IMR-90 (cell line): ENCODE measurements at regions not wholly inside any gene's neighbourhood (a gene's known extent, or its start where the extent isn't known, plus 50 kb on each side); places are given as distances from the start of the nearest gene placed in this dataset.

ENCODE experiments used
- ATAC-seq: fragments of 200-7000 bp; cut with Tn5 transposase; 2 replicates; pipeline ENCODE4 v1.9.1; 2020; ENCODE audit warnings: low read depth, mild to moderate bottlenecking, moderate library complexity
- BruUV-seq: library from RNA; stranded (reverse); fragments of 400-500 nt; replicated peaks from 2 replicates; lab custom pipeline; 2021; lab: Mats Ljungman, UMichigan
- CTCF ChIA-PET: fragments of 300-600 bp; formaldehyde crosslinking; extraction: SDS; loops from one replicate; lab custom pipeline; 2021; ENCODE audit warnings: antibody characterized with exemption; lab: Yijun Ruan, JAX
- POLR2A ChIA-PET: fragments of 300-600 bp; sonication (Branson Sonifier 250); formaldehyde crosslinking; loops from one replicate; lab custom pipeline; 2022; ENCODE audit warnings: antibody characterized with exemption; ENCODE audit not compliant: unreplicated experiment; lab: Charles Lee
- DNase-seq: peaks from one replicate; pipeline ENCODE4 v3.0.0; 2013
- H2AFZ ChIP-seq: replicated peaks from 2 replicates; pipeline ENCODE3; 2013; ENCODE audit warnings: low read length, mild to moderate bottlenecking; ENCODE audit not compliant: poor library complexity
- H2AK5ac ChIP-seq: 2 replicates; pipeline ENCODE4 v1.6.1; 2013; ENCODE audit warnings: low read depth, low read length, inconsistent platforms
- H2AK9ac ChIP-seq: replicated peaks from 2 replicates; pipeline ENCODE3; 2013; ENCODE audit warnings: mild to moderate bottlenecking, low read depth, low read length, moderate library complexity; ENCODE audit not compliant: poor library complexity
- H2BK120ac ChIP-seq: 2 replicates; pipeline ENCODE4 v1.6.1; 2013; ENCODE audit warnings: low read depth, low read length, inconsistent platforms
- H2BK15ac ChIP-seq: 3 replicates; pipeline ENCODE4 v1.6.1; 2013; ENCODE audit warnings: low read depth, low read length, inconsistent platforms
- H2BK20ac ChIP-seq: 2 replicates; pipeline ENCODE4 v1.6.1; 2013; ENCODE audit warnings: low read depth, mild to moderate bottlenecking, inconsistent platforms, low read length, moderate library complexity
- H2BK5ac ChIP-seq: 2 replicates; pipeline ENCODE4 v1.6.1; 2013; ENCODE audit warnings: mild to moderate bottlenecking, low read depth, low read length, inconsistent platforms; ENCODE audit not compliant: poor library complexity, severe bottlenecking
- H3K14ac ChIP-seq: replicated peaks from 2 replicates; pipeline ENCODE4 v1.6.1; 2013; ENCODE audit warnings: low read depth, low read length, inconsistent platforms
- H3K18ac ChIP-seq: 2 replicates; pipeline ENCODE4 v1.6.1; 2013; ENCODE audit warnings: low read depth, low read length, control low read depth
- H3K23ac ChIP-seq: 2 replicates; pipeline ENCODE4 v1.6.1; 2013; ENCODE audit warnings: low read depth, low read length, inconsistent platforms
- H3K27ac ChIP-seq: 2 replicates; pipeline ENCODE4 v1.5.1; 2013; ENCODE audit warnings: mild to moderate bottlenecking, control low read depth, low read length; ENCODE audit not compliant: insufficient read depth
- H3K27me3 ChIP-seq: 2 replicates; pipeline ENCODE4 v1.6.1; 2013; ENCODE audit warnings: low read length; ENCODE audit not compliant: control insufficient read depth, insufficient read depth
- H3K36me3 ChIP-seq: 2 replicates; pipeline ENCODE4 v1.6.1; 2013; ENCODE audit warnings: low read length, mixed read lengths; ENCODE audit not compliant: control insufficient read depth, insufficient read depth
- H3K4ac ChIP-seq: 2 replicates; pipeline ENCODE4 v1.6.1; 2013; ENCODE audit warnings: low read depth, low read length, inconsistent platforms
- H3K4me1 ChIP-seq: 2 replicates; pipeline ENCODE4 v1.6.1; 2013; ENCODE audit warnings: low read length, mixed read lengths; ENCODE audit not compliant: control insufficient read depth, insufficient read depth
- H3K4me2 ChIP-seq: 2 replicates; pipeline ENCODE4 v1.6.1; 2013; ENCODE audit warnings: low read depth, mild to moderate bottlenecking, control low read depth, low read length, moderate library complexity
- H3K4me3 ChIP-seq: 2 replicates; pipeline ENCODE4 v1.5.1; 2013; ENCODE audit warnings: low read depth, mild to moderate bottlenecking, control low read depth, low read length, moderate library complexity; ENCODE audit not compliant: insufficient read depth
- H3K56ac ChIP-seq: 2 replicates; pipeline ENCODE4 v1.6.1; 2013; ENCODE audit warnings: low read length, inconsistent platforms; ENCODE audit not compliant: insufficient read depth; ENCODE audit errors: extremely low read depth
- H3K79me1 ChIP-seq, 2 experiments: 2 replicates each; pipeline ENCODE4 v1.6.1; 2013; ENCODE audit warnings: low read length in 2 of 2, inconsistent platforms in 1 of 2, low read depth in 1 of 2
- H3K9ac ChIP-seq: 2 replicates; pipeline ENCODE4 v1.6.1; 2013; ENCODE audit warnings: low read depth, low read length, control low read depth
- H3K9me1 ChIP-seq: 2 replicates; pipeline ENCODE4 v1.6.1; 2013; ENCODE audit warnings: low read length, inconsistent platforms; ENCODE audit not compliant: insufficient read depth
- H3K9me3 ChIP-seq: 2 replicates; pipeline ENCODE4 v1.6.1; 2013; ENCODE audit warnings: low read length; ENCODE audit not compliant: control insufficient read depth, insufficient read depth
- H4K20me1 ChIP-seq: 2 replicates; pipeline ENCODE4 v1.6.1; 2013; ENCODE audit warnings: low read length, inconsistent platforms; ENCODE audit not compliant: insufficient read depth
- H4K5ac ChIP-seq: 2 replicates; pipeline ENCODE4 v1.6.1; 2013; ENCODE audit warnings: mild to moderate bottlenecking, low read depth, low read length, control low read depth
- H4K8ac ChIP-seq, 2 experiments: 2 replicates each; pipeline ENCODE4 v1.6.1; 2013; ENCODE audit warnings: low read depth in 2 of 2, low read length in 2 of 2, control low read depth in 1 of 2, inconsistent platforms in 1 of 2
- H4K91ac ChIP-seq: 2 replicates; pipeline ENCODE4 v1.6.1; 2013; ENCODE audit warnings: low read depth, low read length, inconsistent platforms; ENCODE audit not compliant: insufficient read depth
- BHLHE40 ChIP-seq: fragments of 150-350 bp; IDR thresholded peaks from 2 replicates; pipeline ENCODE4 v1.6.1; 2016; ENCODE audit warnings: mild to moderate bottlenecking, low read depth, low read length
- CEBPB ChIP-seq: IDR thresholded peaks from 2 replicates; pipeline ENCODE4 v1.6.1; 2012; ENCODE audit warnings: low read depth, low read length, improper control_type of control experiment
- CHD1 ChIP-seq: IDR thresholded peaks from 2 replicates; pipeline ENCODE4 v1.6.1; 2012; ENCODE audit warnings: low read depth, low read length, improper control_type of control experiment
- CTCF ChIP-seq: conservative IDR thresholded peaks from 2 replicates; pipeline ENCODE4 v1.5.1; 2012; ENCODE audit warnings: mild to moderate bottlenecking, low read depth, low read length, improper control_type of control experiment
- FOS ChIP-seq: fragments of 150-350 bp; IDR thresholded peaks from 2 replicates; pipeline ENCODE4 v1.6.1; 2016; ENCODE audit warnings: low read depth, low read length
- MAFK ChIP-seq: IDR thresholded peaks from 2 replicates; pipeline ENCODE4 v1.6.1; 2012; ENCODE audit warnings: low read depth, low read length, improper control_type of control experiment
- MAZ ChIP-seq: IDR thresholded peaks from 2 replicates; pipeline ENCODE4 v1.6.1; 2012; ENCODE audit warnings: low read depth, mild to moderate bottlenecking, low read length, improper control_type of control experiment, moderate library complexity, borderline replicate concordance
- MXI1 ChIP-seq: IDR thresholded peaks from 2 replicates; pipeline ENCODE4 v1.6.1; 2012; ENCODE audit warnings: low read depth, mild to moderate bottlenecking, low read length, moderate library complexity, borderline replicate concordance
- NFE2L2 ChIP-seq: fragments of 150-350 bp; IDR thresholded peaks from 2 replicates; pipeline ENCODE4 v1.6.1; 2016; ENCODE audit warnings: low read depth, mild to moderate bottlenecking, low read length
- POLR2A ChIP-seq: IDR thresholded peaks from 2 replicates; pipeline ENCODE4 v1.6.1; 2012; ENCODE audit warnings: mild to moderate bottlenecking, low read depth, low read length
- RAD21 ChIP-seq: IDR thresholded peaks from 2 replicates; pipeline ENCODE4 v1.6.1; 2012; ENCODE audit warnings: low read length, improper control_type of control experiment
- RCOR1 ChIP-seq: IDR thresholded peaks from 2 replicates; pipeline ENCODE4 v1.6.1; 2012; ENCODE audit warnings: mild to moderate bottlenecking, low read length, improper control_type of control experiment; ENCODE audit not compliant: insufficient replicate concordance
- RFX5 ChIP-seq: IDR thresholded peaks from 2 replicates; pipeline ENCODE4 v1.8.0; 2012; ENCODE audit warnings: low read depth, mild to moderate bottlenecking, low read length, moderate library complexity
- SMC3 ChIP-seq: fragments of 150-350 bp; IDR thresholded peaks from 2 replicates; pipeline ENCODE4 v1.6.1; 2016; ENCODE audit warnings: low read depth, mild to moderate bottlenecking, antibody characterized with exemption, low read length, moderate library complexity
- WGBS, 2 experiments: methylation state at CpG; one replicate each; pipeline versions ENCODE4 v1.1.5 to v1.1.7; 2013; ENCODE audit warnings: missing lambda C conversion rate in 2 of 2; ENCODE audit not compliant: insufficient read length in 1 of 2; ENCODE audit errors: extremely low coverage in 2 of 2; 5-methylcytosine and 5-hydroxymethylcytosine counted together
- dilution Hi-C: fragments of 300-500 bp; cut with HindIII; formaldehyde crosslinking; loops from one replicate; pipeline ENCODE4 v1.14.3; 2018; ENCODE audit warnings: low sequenced_read_pairs; ENCODE audit not compliant: unreplicated experiment
- in situ Hi-C: fragments of 300-500 bp; cut with MboI; formaldehyde crosslinking; loops from 3 replicates; pipeline ENCODE4 v1.14.3; 2019; ENCODE audit warnings: low sequenced_read_pairs, inconsistent platforms, mixed read lengths
- intact Hi-C: fragments of 100-400 bp; cut with micrococcal nuclease; formaldehyde crosslinking; loops from 2 replicates; pipeline ENCODE4 v1.10.0; 2022
- TF ChIP-seq, protein P1 (sequence below): fragments of 150-350 bp; IDR thresholded peaks from 2 replicates; pipeline ENCODE4 v1.6.1; 2016; ENCODE audit warnings: low read depth, mild to moderate bottlenecking, low read length, moderate library complexity, borderline replicate concordance
- TF ChIP-seq, protein P2 (sequence below): fragments of 150-350 bp; IDR thresholded peaks from 2 replicates; pipeline ENCODE4 v1.6.1; 2017; ENCODE audit warnings: mild to moderate bottlenecking, antibody characterized with exemption, low read length, low read depth

DNA sequence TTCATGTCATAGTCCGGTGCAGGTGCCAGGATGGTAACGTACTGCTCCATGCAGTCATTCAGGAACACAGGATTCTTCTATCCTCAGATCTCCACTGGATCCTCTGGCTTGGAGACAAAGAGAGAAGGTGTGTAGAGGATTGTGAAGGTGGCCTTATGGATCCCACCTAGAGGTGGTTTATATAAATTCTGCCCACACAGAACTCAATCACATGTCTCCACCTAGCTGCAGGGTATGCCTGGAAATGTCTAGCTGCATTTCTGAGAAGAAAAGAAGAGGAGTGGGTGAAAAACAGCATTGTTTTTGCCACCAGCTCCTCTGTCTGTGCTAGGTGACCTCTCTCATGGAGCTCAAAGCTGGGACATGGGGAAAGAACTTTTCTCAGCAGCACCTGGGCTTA is 478.7 kb downstream of the PDCD6IP start:
- no peak overlapping the region for H4K5ac ChIP-seq
- H2BK20ac ChIP-seq = no peak overlapping the region
- no peak overlapping the region for H3K18ac ChIP-seq
- no peaks in the 10 kb centered on the region for H3K27me3 ChIP-seq
- BruUV-seq = no TSS peak
- no peaks in the 10 kb centered on the region for H3K36me3 ChIP-seq
- no peaks in the 10 kb centered on the region for H3K9me1 ChIP-seq
- no peaks in the 10 kb centered on the region for H3K79me1 ChIP-seq
- 0 out of 2 replicates have a peak, but pooled peaks cover 2% of the 10 kb centered on the region for H3K9me3 ChIP-seq
- no peak overlapping the region for H4K91ac ChIP-seq
- no peak overlapping the region for H3K4me2 ChIP-seq
- H3K56ac ChIP-seq = no peak overlapping the region
- no peaks in the 10 kb centered on the region for H4K20me1 ChIP-seq
- H3K4me3 ChIP-seq = no peak overlapping the region
- H3K27ac ChIP-seq = no peak overlapping the region
- H2BK120ac ChIP-seq = no peak overlapping the region
- ATAC-seq (no peak), DNase-seq (no peak)
- no peak overlapping the region for H2BK15ac ChIP-seq
- H4K8ac ChIP-seq = no peak overlapping the region
- intact Hi-C loops (no loop called here), in situ Hi-C loops (no loop called here), dilution Hi-C loops (no loop called here)
- no peak overlapping the region for H3K9ac ChIP-seq
- no CpG with 5 or more reads among the region's 2 CpGs for WGBS, 2 experiments
- H3K4me1 ChIP-seq = no peaks in the 10 kb centered on the region
- H2AK9ac ChIP-seq = no peak overlapping the region
- H3K4ac ChIP-seq = no peak overlapping the region
- H2BK5ac ChIP-seq = no peak overlapping the region
- no peak overlapping the region for H2AFZ ChIP-seq
- H3K14ac ChIP-seq = no peak overlapping the region
- TF ChIP-seq FOS (no peak), MAZ (no peak), RAD21 (no peak), RCOR1 (no peak), RFX5 (no peak), POLR2A (no peak), SMC3 (no peak), NFE2L2 (no peak), MXI1 (no peak), CTCF (no peak), CHD1 (no peak), MAFK (no peak), CEBPB (no peak), BHLHE40 (no peak)
- TF ChIP-seq, protein P1, sequence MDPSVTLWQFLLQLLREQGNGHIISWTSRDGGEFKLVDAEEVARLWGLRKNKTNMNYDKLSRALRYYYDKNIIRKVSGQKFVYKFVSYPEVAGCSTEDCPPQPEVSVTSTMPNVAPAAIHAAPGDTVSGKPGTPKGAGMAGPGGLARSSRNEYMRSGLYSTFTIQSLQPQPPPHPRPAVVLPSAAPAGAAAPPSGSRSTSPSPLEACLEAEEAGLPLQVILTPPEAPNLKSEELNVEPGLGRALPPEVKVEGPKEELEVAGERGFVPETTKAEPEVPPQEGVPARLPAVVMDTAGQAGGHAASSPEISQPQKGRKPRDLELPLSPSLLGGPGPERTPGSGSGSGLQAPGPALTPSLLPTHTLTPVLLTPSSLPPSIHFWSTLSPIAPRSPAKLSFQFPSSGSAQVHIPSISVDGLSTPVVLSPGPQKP = no peak
- TF ChIP-seq, protein P2, sequence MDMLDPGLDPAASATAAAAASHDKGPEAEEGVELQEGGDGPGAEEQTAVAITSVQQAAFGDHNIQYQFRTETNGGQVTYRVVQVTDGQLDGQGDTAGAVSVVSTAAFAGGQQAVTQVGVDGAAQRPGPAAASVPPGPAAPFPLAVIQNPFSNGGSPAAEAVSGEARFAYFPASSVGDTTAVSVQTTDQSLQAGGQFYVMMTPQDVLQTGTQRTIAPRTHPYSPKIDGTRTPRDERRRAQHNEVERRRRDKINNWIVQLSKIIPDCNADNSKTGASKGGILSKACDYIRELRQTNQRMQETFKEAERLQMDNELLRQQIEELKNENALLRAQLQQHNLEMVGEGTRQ = no peak
- POLR2A ChIA-PET = no interaction called here
- no peak overlapping the region for H3K23ac ChIP-seq
- CTCF ChIA-PET = no interaction called here
- no peak overlapping the region for H2AK5ac ChIP-seq
